SK-N-SH (cell line): ENCODE measurements at regions not wholly inside any gene's neighbourhood (a gene's known extent, or its start where the extent isn't known, plus 50 kb on each side); places are given as distances from the start of the nearest gene placed in this dataset.

ENCODE experiments used
- CTCF ChIA-PET: fragments of 300-600, 350-600 bp; formaldehyde crosslinking; extraction: SDS; loops from one replicate; lab custom pipeline; 2021; lab: Yijun Ruan, JAX
- POLR2A ChIA-PET: fragments of 350-600 bp; sonication (Branson Sonifier 250); formaldehyde crosslinking; extraction: SDS; loops from one replicate; lab custom pipeline; 2020; ENCODE audit warnings: antibody characterized with exemption, inconsistent platforms; lab: Yijun Ruan, JAX
- DNase-seq: peaks from one replicate; pipeline ENCODE4 v3.0.0; 2012
- H2AFZ ChIP-seq: fragments of 200-600 bp; sonication (generic); 2 replicates; pipeline ENCODE4 v1.8.1; 2016; ENCODE audit warnings: antibody characterized with exemption, mild to moderate bottlenecking, low read depth
- H3F3A ChIP-seq: fragments of 200-600 bp; sonication (generic); replicated peaks from 2 replicates; pipeline ENCODE3; 2016; ENCODE audit warnings: antibody characterized with exemption, mild to moderate bottlenecking; ENCODE audit not compliant: insufficient read depth
- H3K27ac ChIP-seq, 2 experiments: fragments of 200-500 bp in 1 of 2; fragments of 200-600 bp in 1 of 2; sonication (Bioruptor generic) in 1 of 2; sonication (generic), shearing (Covaris generic) in 1 of 2; 2 replicates each; pipeline versions ENCODE4 v1.5.1 to v1.6.1; 2014 to 2016; ENCODE audit warnings: low read depth in 2 of 2, inconsistent platforms in 1 of 2, low read length in 1 of 2, mild to moderate bottlenecking in 1 of 2, mixed read lengths in 1 of 2
- H3K27me3 ChIP-seq: fragments of 200-600 bp; sonication (generic), shearing (Covaris generic); 2 replicates; pipeline ENCODE4 v1.6.1; 2016; ENCODE audit warnings: mixed run types; ENCODE audit not compliant: insufficient read depth
- H3K36me3 ChIP-seq, 2 experiments: fragments of 200-500 bp in 1 of 2; fragments of 200-600 bp in 1 of 2; sonication (Bioruptor generic) in 1 of 2; sonication (generic) in 1 of 2; replicated peaks in 1 of 2; 2 replicates each; pipeline versions ENCODE3 to v1.5.1; 2014 to 2016; ENCODE audit warnings: low read length in 1 of 2, mild to moderate bottlenecking in 1 of 2; ENCODE audit not compliant: insufficient read depth in 2 of 2, control insufficient read depth in 1 of 2
- H3K4me1 ChIP-seq, 2 experiments: fragments of 200-500 bp in 1 of 2; fragments of 200-600 bp in 1 of 2; sonication (Bioruptor generic) in 1 of 2; sonication (generic), shearing (Covaris generic) in 1 of 2; 2 replicates each; pipeline versions ENCODE4 v1.5.1 to v1.6.1; 2014 to 2016; ENCODE audit warnings: low read depth in 1 of 2, low read length in 1 of 2, mixed run types in 1 of 2; ENCODE audit not compliant: insufficient read depth in 2 of 2, control insufficient read depth in 1 of 2
- H3K4me2 ChIP-seq: fragments of 200-600 bp; sonication (generic), shearing (Covaris generic); 2 replicates; pipeline ENCODE4 v1.6.1; 2017; ENCODE audit warnings: mixed run types
- H3K4me3 ChIP-seq, 2 experiments: fragments of 200-500 bp in 1 of 2; fragments of 200-600 bp in 1 of 2; sonication (Bioruptor generic) in 1 of 2; sonication (generic), shearing (Covaris generic) in 1 of 2; 2 replicates each; pipeline versions ENCODE4 v1.5.1 to v1.8.1; 2014 to 2016; ENCODE audit warnings: low read depth in 2 of 2, inconsistent platforms in 1 of 2, low read length in 1 of 2, mild to moderate bottlenecking in 1 of 2, mixed read lengths in 1 of 2, moderate library complexity in 1 of 2
- H3K79me2 ChIP-seq: fragments of 200-600 bp; sonication (generic); 2 replicates; pipeline ENCODE4 v1.8.1; 2017; ENCODE audit warnings: mild to moderate bottlenecking; ENCODE audit not compliant: insufficient read depth
- H3K9ac ChIP-seq: fragments of 200-600 bp; sonication (generic); 2 replicates; pipeline ENCODE4 v1.6.1; 2017; ENCODE audit warnings: mixed run types
- H3K9me2 ChIP-seq: fragments of 200-600 bp; sonication (generic); 2 replicates; pipeline ENCODE4 v1.6.1; 2017; ENCODE audit warnings: mixed run types
- H3K9me3 ChIP-seq: fragments of 200-600 bp; sonication (generic); 2 replicates; pipeline ENCODE4 v1.6.1; 2017; ENCODE audit warnings: mixed run types, mild to moderate bottlenecking, moderate library complexity
- H4K20me1 ChIP-seq: fragments of 200-600 bp; sonication (generic); 2 replicates; pipeline ENCODE4 v1.6.1; 2017; ENCODE audit warnings: mild to moderate bottlenecking, mixed run types; ENCODE audit not compliant: insufficient read depth
- FOXJ3 ChIP-seq: sonication (generic); formaldehyde crosslinking; IDR thresholded peaks from 2 replicates; pipeline ENCODE4 v1.5.1; 2020; ENCODE audit warnings: mild to moderate bottlenecking, missing genetic modification reagents
- GATA2 ChIP-seq: sonication (generic); formaldehyde crosslinking; IDR thresholded peaks from 2 replicates; pipeline ENCODE4 v1.5.0; 2020; ENCODE audit warnings: mild to moderate bottlenecking, missing genetic modification reagents
- IRF3 ChIP-seq: fragments of 150-350 bp; IDR thresholded peaks from 2 replicates; pipeline ENCODE4 v1.6.1; 2016; ENCODE audit warnings: mild to moderate bottlenecking, low read depth, low read length
- JUND ChIP-seq: IDR thresholded peaks from 2 replicates; pipeline ENCODE4 v1.4.0; 2012
- PBX3 ChIP-seq: IDR thresholded peaks from 2 replicates; pipeline ENCODE4; 2012
- RAD21 ChIP-seq: IDR thresholded peaks from 2 replicates; pipeline ENCODE4 v1.6.1; 2012; ENCODE audit warnings: mild to moderate bottlenecking, low read length
- RXRA ChIP-seq: IDR thresholded peaks from 2 replicates; pipeline ENCODE4 v1.4.0; 2012; ENCODE audit warnings: low read depth, mild to moderate bottlenecking, borderline replicate concordance
- SIN3A ChIP-seq: IDR thresholded peaks from 2 replicates; pipeline ENCODE4 v1.6.1; 2012; ENCODE audit warnings: low read depth, mild to moderate bottlenecking, low read length, moderate library complexity, borderline replicate concordance
- TAF1 ChIP-seq: IDR thresholded peaks from 2 replicates; pipeline ENCODE4 v1.6.1; 2012; ENCODE audit warnings: low read depth, mild to moderate bottlenecking, low read length, moderate library complexity, borderline replicate concordance
- USF2 ChIP-seq: fragments of 150-350 bp; IDR thresholded peaks from 2 replicates; pipeline ENCODE4 v1.6.1; 2017; ENCODE audit warnings: antibody characterized with exemption, low read length, low read depth, borderline replicate concordance
- YY1 ChIP-seq: IDR thresholded peaks from 2 replicates; pipeline ENCODE4 v1.4.0; 2012; ENCODE audit warnings: low read depth, mild to moderate bottlenecking
- WGBS: methylation state at CpG from one replicate; pipeline ENCODE4 v1.1.6; 2017; ENCODE audit warnings: low lambda C conversion rate; 5-methylcytosine and 5-hydroxymethylcytosine counted together

GRCh38 chr9:11549311-11549794 lies 936.6 kb upstream of the PTPRD start:
- Histone ChIP-seq H3K9me2 (no peaks in the 10 kb centered on the region), H2AFZ (no peak overlapping the region), H3K4me3 (no peak overlapping the region), H3F3A (no peaks in the 10 kb centered on the region), H3K79me2 (no peaks in the 10 kb centered on the region), H3K9me3 (no peaks in the 10 kb centered on the region), H4K20me1 (no peaks in the 10 kb centered on the region), H3K36me3 (no peaks in the 10 kb centered on the region), H3K4me1 (no peaks in the 10 kb centered on the region), H3K9ac (no peak overlapping the region), H3K27me3 (no peaks in the 10 kb centered on the region), H3K27ac (no peak overlapping the region), H3K4me2 (no peak overlapping the region)
- ChIA-PET CTCF (no interaction called here), POLR2A (no interaction called here)
- DNase-seq = no peak
- TF ChIP-seq FOXJ3 (CRISPR knock-in tag) = no peak
- TF ChIP-seq GATA2 = no peak
- TF ChIP-seq JUND = no peak
- no peak for TF ChIP-seq USF2
- no peak for TF ChIP-seq RXRA
- TF ChIP-seq PBX3 = no peak
- no peak for TF ChIP-seq IRF3
- TF ChIP-seq SIN3A = no peak
- TF ChIP-seq RAD21 = no peak
- no peak for TF ChIP-seq YY1
- 20% methylated on average over 1 of the region's 7 CpGs for WGBS

- H3K9me2 ChIP-seq = no peaks in the 10 kb centered on the region
- H3K4me1 ChIP-seq = no peaks in the 10 kb centered on the region
- no peaks in the 10 kb centered on the region for H4K20me1 ChIP-seq
- H3K36me3 ChIP-seq = no peaks in the 10 kb centered on the region
- no peak for TF ChIP-seq FOXJ3 (CRISPR knock-in tag)
- no peak for TF ChIP-seq TAF1
- TF ChIP-seq SIN3A = no peak
- H3K27me3 ChIP-seq = no peaks in the 10 kb centered on the region
- no peak overlapping the region for H3K9ac ChIP-seq
- no peak overlapping the region for H2AFZ ChIP-seq
- ChIA-PET POLR2A (no interaction called here), CTCF (no interaction called here)
- H3K4me2 ChIP-seq = no peak overlapping the region
- no peaks in the 10 kb centered on the region for H3K79me2 ChIP-seq
- H3F3A ChIP-seq = no peaks in the 10 kb centered on the region
- no peak overlapping the region for H3K27ac ChIP-seq
- no peak overlapping the region for H3K4me3 ChIP-seq
- H3K9me3 ChIP-seq = no peaks in the 10 kb centered on the region
- no peak for DNase-seq
Measured at GRCh38 chr9:11551106-11551505, 938.3 kb upstream of the PTPRD start.
